Vagina (tissue), 2 donors: ENCODE measurements at regions not wholly inside any gene's neighbourhood (a gene's known extent, or its start where the extent isn't known, plus 50 kb on each side); places are given as distances from the start of the nearest gene placed in this dataset.
"Not testable (repeated sequence)": the region's sequence is repeated elsewhere in the genome, so short reads cannot be mapped to it uniquely, and the experiment has no call there.

Experiments used
- DNase-seq, 2 donors: peaks; one replicate each; pipeline ENCODE4 v3.0.0-alpha.2; 2017; ENCODE audit errors: extremely low spot score in 2 of 2
- H3K27ac ChIP-seq: fragments of 200-600 bp; sonication (generic); one replicate; pipeline ENCODE4 v1.5.1; 2019
- H3K27me3 ChIP-seq: fragments of 200-600 bp; sonication (generic); one replicate; pipeline ENCODE4 v1.5.1; 2019
- H3K36me3 ChIP-seq, 2 donors: fragments of 200-600 bp; sonication (generic); one replicate each; pipeline ENCODE4 v1.5.1; 2017 to 2019
- H3K4me1 ChIP-seq: fragments of 200-600 bp; sonication (generic); one replicate; pipeline ENCODE4 v1.5.1; 2019
- H3K4me3 ChIP-seq, 2 donors: fragments of 200-600 bp; sonication (generic); 1 replicate in 1 of 2; 2 replicates in 1 of 2; pipeline ENCODE4 v1.5.1; 2016 to 2019
- H3K9me3 ChIP-seq: fragments of 200-600 bp; sonication (generic); one replicate; pipeline ENCODE4 v1.5.1; 2019
- CTCF ChIP-seq, 3 experiments: fragments of 450-650 bp in 2 of 3; fragments of 200-600 bp in 1 of 3; sonication (generic) in 1 of 3; IDR thresholded peaks; one replicate each; pipeline ENCODE4 v1.5.1; 2017 to 2019; ENCODE audit warnings: antibody characterized with exemption in 3 of 3, mild to moderate bottlenecking in 2 of 3, moderate library complexity in 2 of 3
- POLR2A ChIP-seq, 2 donors: fragments of 450-650 bp; IDR thresholded peaks; one replicate each; pipeline ENCODE4 v1.6.1; 2017; ENCODE audit warnings: antibody characterized with exemption in 2 of 2, mild to moderate bottlenecking in 2 of 2, moderate library complexity in 2 of 2
- POLR2AphosphoS5 ChIP-seq, 2 donors: sonication (generic); formaldehyde crosslinking; IDR thresholded peaks; one replicate each; pipeline ENCODE4 v1.9.0; 2017; ENCODE audit warnings: antibody characterized with exemption in 2 of 2, mild to moderate bottlenecking in 2 of 2, low read depth in 1 of 2; ENCODE audit not compliant: insufficient read depth in 1 of 2
- intact Hi-C: fragments of 100-400 bp; cut with DNase I; formaldehyde crosslinking; loops from one replicate; pipeline ENCODE4 v1.15.1; 2023

GRCh38 chr17:63279498-63280230 lies 166.4 kb downstream of the CYB561 start:
- Histone ChIP-seq H3K27ac (no peak overlapping the region), H3K4me1 (no peaks in the 10 kb centered on the region), H3K36me3 (no peaks in the 10 kb centered on the region), H3K9me3 (no peaks in the 10 kb centered on the region), H3K27me3 (no peaks in the 10 kb centered on the region), H3K4me3 (no peak overlapping the region)
- TF ChIP-seq POLR2A (IDR thresholded peaks at IDR 0.05) (no peak), POLR2AphosphoS5 (IDR thresholded peaks at IDR 0.05; ENCODE audit: insufficient read depth in 1 of 2, low read depth in 1 of 2) (no peak), CTCF (IDR thresholded peaks at IDR 0.05) (no peak)
- no peak for DNase-seq
- intact Hi-C loops = no loop called here

- H3K4me1 ChIP-seq = no peaks in the 10 kb centered on the region
- peaks cover 6% of the 10 kb centered on the region for H3K9me3 ChIP-seq
- H3K4me3 ChIP-seq = no peak overlapping the region
- intact Hi-C loops = no loop called here
- TF ChIP-seq POLR2AphosphoS5 (IDR thresholded peaks at IDR 0.05; ENCODE audit: insufficient read depth in 1 of 2, low read depth in 1 of 2) (no peak), CTCF (IDR thresholded peaks at IDR 0.05) (no peak), POLR2A (IDR thresholded peaks at IDR 0.05) (no peak)
- no peak overlapping the region for H3K27ac ChIP-seq
- no peaks in the 10 kb centered on the region for H3K36me3 ChIP-seq
- DNase-seq = no peak
- no peaks in the 10 kb centered on the region for H3K27me3 ChIP-seq
These were observed 163.7 kb downstream of the CYB561 start for GRCh38 chr17:63282455-63282854.

GRCh38 chr17:63285551-63285950 lies 160.6 kb downstream of the CYB561 start:
- Histone ChIP-seq H3K36me3 (no peaks in the 10 kb centered on the region), H3K9me3 (peaks cover 6% of the 10 kb centered on the region), H3K27me3 (no peaks in the 10 kb centered on the region), H3K4me3 (no peak overlapping the region), H3K4me1 (no peaks in the 10 kb centered on the region), H3K27ac (no peak overlapping the region)
- no peak for DNase-seq
- intact Hi-C loops = no loop called here
- TF ChIP-seq POLR2AphosphoS5 (IDR thresholded peaks at IDR 0.05; ENCODE audit: insufficient read depth in 1 of 2, low read depth in 1 of 2) = no peak

GRCh38 chr17:63286254-63286653 lies 159.9 kb downstream of the CYB561 start:
- H3K9me3 ChIP-seq = peaks cover 6% of the 10 kb centered on the region
- DNase-seq = no peak
- H3K4me1 ChIP-seq = no peaks in the 10 kb centered on the region
- TF ChIP-seq POLR2AphosphoS5 (IDR thresholded peaks at IDR 0.05; ENCODE audit: insufficient read depth in 1 of 2, low read depth in 1 of 2) (no peak), CTCF (IDR thresholded peaks at IDR 0.05) (no peak)
- intact Hi-C loops = no loop called here
- H3K27ac ChIP-seq = no peak overlapping the region
- H3K36me3 ChIP-seq = no peaks in the 10 kb centered on the region
- no peaks in the 10 kb centered on the region for H3K27me3 ChIP-seq
- H3K4me3 ChIP-seq = no peak overlapping the region

GRCh38 chr17:63287006-63287405 lies 159.1 kb downstream of the CYB561 start:
- H3K27ac ChIP-seq, H3K4me3 ChIP-seq, H3K27me3 ChIP-seq, DNase-seq, H3K4me1 ChIP-seq, intact Hi-C loops, H3K9me3 ChIP-seq, H3K36me3 ChIP-seq: not testable (repeated sequence)

- H3K4me1 ChIP-seq = peaks cover 15% of the 10 kb centered on the region
- H3K4me3 ChIP-seq = no peak overlapping the region
- no peaks in the 10 kb centered on the region for H3K27me3 ChIP-seq
- no peak for TF ChIP-seq POLR2A (IDR thresholded peaks at IDR 0.05)
- TF ChIP-seq POLR2AphosphoS5 (IDR thresholded peaks at IDR 0.05; ENCODE audit: insufficient read depth in 1 of 2, low read depth in 1 of 2) = no peak
- no peak for TF ChIP-seq CTCF (IDR thresholded peaks at IDR 0.05)
- intact Hi-C loops = no loop called here
- no peak for DNase-seq
- no peak overlapping the region for H3K27ac ChIP-seq
- H3K9me3 ChIP-seq = peaks cover 6% of the 10 kb centered on the region
- H3K36me3 ChIP-seq = no peaks in the 10 kb centered on the region
These were observed 156.2 kb downstream of the CYB561 start for GRCh38 chr17:63289931-63290330.
